ENCODE measurements at regions not wholly inside any gene's neighbourhood (a gene's known extent, or its start where the extent isn't known, plus 50 kb on each side); places are given as distances from the start of the nearest gene placed in this dataset.

DNA sequence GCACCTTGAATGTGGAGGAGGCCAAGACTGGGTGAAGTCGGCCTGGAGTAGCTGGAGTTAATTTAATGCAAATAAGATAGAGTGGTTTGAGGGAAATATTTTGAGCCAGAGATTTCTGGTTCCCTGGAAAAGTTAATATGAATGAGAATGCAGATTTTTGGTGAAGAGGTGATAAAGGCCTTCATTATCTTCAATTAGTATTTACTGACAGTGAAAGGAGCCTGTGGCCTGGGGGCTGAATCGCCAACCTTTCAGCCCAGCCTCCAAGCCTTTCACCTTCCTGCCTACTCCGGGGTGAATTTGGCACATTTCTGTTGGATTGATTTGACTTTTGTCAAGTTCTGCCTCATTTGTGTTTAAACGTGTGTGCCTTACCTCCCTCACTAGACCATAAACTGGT, 147.8 kb downstream of the SOX2 start:
- no peak for DNase-seq (ENCODE audit: low read depth in 2 of 2)

DNA sequence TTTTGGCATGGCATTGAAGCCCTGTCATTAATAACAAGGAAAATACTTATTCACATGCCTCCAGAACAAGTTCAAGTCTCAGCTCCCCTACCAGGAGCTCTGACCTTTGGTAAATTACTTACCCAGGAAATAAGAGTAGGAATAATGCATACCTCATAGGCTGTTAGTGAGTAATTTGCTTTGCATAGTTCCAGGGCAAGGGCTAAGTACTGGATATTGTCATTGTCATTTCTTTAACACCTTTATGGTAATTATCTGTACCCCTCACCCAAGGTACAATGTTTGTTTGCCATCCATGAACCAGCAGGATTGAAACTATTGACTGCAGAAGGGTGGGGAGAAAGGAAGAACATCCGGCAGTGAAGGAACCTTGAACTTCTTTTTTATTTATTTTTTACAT, 148.5 kb downstream of the SOX2 start:
- DNase-seq (ENCODE audit: low read depth in 2 of 2) = no peak

DNA sequence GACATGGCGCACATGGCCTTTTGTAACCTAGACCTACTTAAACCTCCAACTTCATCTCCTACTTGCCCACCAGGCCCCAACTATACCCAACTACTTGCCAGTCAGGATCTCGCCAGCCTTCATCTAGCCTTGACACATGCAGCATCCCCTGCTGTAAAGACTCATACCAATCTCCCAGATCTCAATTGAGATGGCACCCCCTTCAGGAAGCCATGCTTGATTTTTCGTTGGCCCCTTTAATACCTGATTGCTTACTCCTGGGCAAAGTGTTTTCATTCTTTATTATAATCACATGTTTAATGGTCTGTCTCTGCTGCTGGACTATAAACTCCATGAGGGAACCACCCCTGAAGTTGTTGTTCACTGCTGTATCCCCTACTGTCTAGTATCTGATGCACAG, 150.8 kb downstream of the SOX2 start:
- no peak for DNase-seq (ENCODE audit: low read depth in 2 of 2)

DNA sequence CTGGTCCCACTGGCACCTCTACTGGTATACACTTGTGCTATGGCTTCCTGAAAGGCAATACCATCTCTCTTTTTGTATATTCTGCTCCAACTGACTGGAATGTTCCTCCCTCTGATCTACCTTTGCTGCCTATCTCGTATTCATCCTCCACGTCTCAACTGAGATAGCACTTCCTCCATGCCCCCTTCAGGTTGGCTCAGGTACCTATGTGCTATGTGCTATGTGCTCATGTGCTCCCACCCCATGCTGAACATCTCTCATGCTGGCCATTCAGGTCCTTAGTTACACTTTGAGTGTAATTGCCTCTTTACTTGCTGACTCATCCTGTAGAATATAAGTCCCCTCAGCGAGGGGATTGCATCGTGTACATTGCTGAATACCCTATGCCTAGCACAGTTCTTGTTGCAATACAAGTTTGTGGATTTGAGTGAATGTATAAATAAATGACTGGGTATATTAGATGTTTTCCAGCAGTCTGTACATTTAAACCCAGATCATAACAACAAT, 156.9 kb downstream of the SOX2 start:
- no peak for DNase-seq (ENCODE audit: low read depth in 2 of 2)

DNA sequence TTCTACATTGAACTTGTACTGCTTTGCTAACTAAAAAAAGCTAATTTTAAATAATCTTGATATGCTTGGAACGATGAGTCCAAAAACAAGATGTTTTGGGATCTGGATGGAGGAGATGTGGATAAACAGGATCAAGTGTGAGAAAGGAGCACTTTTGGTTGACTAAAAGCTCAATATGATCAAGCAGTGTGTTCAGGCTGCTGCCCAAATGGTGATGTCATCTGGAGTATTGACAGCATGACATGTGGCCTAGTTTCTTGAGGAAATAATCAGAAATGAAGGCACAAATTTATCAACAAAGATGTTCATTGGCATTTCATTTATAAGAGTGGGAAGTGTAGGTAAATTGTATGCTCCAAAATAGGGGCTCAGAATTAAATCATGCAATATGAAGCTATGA, 161.2 kb downstream of the SOX2 start:
- DNase-seq (ENCODE audit: low read depth in 2 of 2) = no peak

DNA sequence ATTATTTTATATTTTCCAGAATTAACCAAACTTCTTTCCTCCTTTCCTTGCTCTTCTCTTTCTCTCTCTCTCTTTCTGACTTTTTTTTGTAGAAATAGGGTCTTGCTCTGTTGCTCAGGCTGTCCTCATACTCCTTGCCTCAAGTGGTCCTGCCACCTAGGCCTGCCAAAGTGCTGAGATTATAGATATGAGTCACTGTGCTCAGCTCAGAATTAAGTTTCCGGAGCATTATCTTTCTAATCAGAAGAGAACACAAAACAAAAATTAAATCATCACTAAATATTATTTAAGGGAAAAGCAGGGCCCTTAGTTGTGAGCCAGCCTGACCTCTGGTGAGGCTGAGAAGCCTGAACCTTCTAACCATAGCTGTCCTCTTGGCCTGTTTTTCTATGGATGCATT, 168.2 kb downstream of the SOX2 start:
- no peak for DNase-seq (ENCODE audit: low read depth in 2 of 2)

DNA sequence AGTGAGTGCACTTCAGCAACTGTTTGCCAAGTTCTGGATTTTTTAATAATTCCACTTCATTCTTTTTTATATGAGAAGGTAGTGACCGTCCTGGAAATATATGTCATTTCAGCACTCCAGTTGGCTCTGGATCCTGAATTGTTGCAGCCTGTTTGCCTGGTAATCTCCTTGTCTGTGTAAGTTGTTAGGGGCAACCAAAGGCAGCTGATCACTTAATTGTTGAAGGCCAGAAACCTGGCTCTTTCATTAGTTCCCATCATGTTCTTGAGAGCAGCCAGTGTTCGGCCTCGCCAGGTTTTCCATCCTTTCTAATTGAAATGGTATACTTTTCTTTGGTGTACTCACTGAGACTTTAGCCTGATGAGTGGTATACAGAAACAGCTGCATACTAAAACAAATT, 168.6 kb downstream of the SOX2 start:
- no peak for DNase-seq (ENCODE audit: low read depth in 2 of 2)

DNA sequence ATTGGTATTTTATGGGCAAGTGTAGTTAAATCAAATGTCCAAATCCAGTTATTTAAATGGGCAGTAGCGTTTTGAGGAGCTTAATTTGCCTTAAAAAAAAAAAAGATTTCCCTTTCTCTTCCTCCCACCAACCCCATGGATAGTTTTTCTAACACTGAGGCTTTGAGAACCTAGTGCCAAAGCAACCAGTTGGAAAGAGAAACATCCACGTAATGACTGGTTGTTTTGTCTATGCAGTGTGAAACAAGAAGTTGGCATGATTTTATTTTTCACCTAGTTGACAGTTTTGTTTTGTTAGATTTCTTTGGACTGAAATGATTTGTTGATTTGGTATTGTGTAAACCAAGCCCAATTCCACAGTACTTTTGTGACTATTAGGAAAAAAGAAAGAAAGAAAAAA, 170.0 kb downstream of the SOX2 start:
- DNase-seq (ENCODE audit: low read depth in 2 of 2) = no peak

DNA sequence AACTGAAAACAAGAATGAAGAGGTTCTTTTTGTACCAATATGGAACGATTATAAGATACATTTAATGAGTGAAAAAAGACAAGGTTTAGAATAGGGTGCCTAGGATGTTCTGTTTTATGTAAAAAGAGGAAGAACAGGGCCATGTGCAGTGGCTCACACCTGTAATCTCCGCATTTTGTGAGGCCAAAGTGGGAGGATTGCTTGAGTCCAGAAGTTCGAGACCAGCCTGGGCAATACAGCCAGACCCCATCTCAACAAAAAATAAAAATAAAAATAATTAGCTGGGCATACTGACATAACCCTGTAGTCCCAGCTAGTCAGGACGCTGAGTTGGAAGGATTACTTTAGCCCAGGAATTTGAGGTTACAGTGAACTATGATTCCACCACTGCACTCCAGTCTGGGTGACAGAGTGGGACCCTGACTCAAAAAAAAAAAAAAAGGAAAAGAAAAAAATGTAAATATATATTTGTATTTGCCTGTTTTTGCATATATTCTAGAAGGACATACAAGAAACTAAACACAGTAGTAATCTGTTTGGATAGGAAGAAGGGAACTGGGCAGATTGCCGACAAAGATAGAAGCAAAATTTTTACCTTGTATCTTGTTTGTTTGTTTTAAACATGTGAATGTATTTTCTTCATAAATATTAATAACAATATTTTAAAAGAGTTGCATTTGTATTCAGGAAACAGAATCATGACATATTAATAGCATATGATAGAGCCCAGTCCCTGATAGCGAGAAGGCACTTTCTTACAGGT, 174.3 kb downstream of the SOX2 start:
- DNase-seq (ENCODE audit: low read depth in 2 of 2) = no peak

DNA sequence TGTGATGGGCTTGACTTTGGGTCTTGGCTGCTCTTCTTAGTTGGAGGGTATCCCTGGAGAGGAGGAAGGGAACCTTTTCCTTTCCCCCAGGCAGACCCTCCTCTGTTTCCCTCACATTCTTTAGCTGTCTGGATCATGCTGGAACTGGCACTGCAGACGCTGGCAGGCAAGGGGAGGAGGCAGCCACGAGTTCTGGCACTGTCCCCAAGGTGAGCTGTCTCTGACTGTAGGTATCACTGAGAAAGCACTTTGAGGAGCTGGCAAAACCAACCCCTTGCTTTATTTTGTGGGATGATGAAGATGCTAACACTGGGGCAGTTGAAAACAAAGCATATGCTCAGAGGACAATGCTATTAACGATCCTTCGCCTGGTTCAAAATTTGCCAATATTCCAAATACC, 175.0 kb downstream of the SOX2 start:
- DNase-seq (ENCODE audit: low read depth in 2 of 2) = no peak

DNA sequence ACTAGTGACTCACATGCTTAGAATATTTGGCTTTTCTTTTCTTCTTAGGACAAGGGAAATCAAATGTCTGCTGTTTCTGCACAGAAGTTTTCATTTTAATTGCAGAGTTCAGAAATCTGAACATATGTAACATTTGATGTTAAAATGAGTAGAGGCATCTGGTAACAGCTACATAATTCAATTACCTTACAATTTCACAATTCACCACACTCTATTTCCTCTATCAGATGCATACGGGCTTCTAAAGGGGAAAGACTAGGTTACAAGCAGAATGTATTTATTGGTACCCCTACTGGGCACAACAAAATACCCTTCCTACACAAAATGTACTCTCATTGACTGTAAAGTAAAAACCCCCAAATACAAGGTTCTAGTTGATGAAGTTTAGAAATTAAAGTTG, 176.0 kb downstream of the SOX2 start:
- no peak for DNase-seq (ENCODE audit: low read depth in 2 of 2)

DNA sequence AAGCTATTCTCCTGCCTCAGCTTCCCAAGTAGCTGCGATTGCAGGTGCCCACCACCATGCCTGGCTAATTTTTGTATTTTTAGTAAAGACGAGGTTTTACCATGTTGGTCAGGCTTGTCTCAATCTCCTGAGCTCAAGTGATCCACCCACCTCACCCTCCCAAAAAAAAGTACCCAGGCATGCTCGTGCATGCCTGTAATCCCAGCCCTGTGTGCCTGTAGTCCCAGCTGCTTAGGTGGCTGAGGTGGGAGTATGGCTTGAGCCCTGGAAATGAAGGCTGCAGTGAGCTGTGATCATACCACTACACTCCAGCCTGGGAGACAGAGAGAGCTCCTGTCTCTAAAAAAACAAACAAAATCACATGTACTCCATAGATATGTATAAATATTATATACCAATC, 176.5 kb downstream of the SOX2 start:
- no peak for DNase-seq (ENCODE audit: low read depth in 2 of 2)

DNA sequence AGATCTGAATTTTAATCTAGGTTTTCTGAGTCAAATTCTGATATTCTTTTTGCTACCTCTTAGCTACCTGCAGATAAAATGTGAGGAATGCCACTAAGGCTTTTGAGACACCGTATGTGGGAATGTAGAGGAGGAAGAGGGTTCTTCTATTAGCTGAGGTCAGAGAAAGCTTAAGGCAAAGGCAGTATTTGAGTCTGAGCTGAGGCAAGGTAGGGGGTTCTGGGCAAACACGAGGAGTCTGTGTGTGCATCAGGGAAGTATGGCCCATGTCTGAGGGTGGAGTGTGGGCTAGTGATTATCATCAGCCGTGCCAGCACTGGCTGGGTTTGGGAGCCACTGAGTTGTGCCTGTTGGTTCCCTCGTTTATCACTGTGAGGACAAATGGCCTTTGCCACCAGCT, 181.1 kb downstream of the SOX2 start:
- DNase-seq (ENCODE audit: low read depth in 2 of 2) = no peak

DNA sequence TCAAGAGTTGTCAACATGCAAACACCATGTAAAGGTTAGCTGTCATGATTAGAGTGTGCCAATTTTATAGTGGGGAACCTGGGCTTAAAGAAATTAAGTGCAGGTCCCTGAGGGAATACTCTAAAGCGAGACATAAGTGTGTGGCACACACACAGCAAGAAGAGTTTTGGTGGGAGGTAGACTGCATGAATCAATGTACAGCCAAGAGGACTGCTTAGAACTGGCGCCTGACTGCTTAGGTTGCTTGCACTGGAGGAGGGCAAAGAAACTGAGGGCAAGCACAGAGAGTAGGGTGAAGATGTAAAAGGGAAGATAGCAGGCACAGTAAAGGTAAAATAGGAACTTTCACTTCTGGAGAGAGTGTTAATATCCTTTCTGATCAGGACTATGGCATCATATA, 184.9 kb downstream of the SOX2 start:
- no peak for DNase-seq (ENCODE audit: low read depth in 2 of 2)

DNA sequence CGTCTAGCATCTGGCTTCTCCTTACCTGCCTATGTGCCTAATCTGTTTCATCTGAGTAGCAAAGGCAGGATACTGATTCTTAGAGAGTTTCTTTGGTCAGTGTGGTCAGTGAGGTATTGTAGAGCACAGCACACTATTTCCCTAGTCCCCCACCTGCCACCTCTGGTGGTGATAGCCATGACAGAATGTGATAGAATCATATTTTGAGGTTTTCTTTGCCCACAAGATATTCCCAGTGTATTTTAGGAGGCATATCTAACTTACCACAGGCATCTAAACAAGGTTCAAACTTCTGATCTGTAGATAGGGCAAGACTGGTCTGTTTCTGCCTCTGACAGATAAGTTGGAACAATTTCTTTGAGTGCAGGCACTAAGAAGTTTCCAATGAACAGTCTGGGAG, 188.0 kb downstream of the SOX2 start:
- DNase-seq (ENCODE audit: low read depth in 2 of 2) = no peak

DNA sequence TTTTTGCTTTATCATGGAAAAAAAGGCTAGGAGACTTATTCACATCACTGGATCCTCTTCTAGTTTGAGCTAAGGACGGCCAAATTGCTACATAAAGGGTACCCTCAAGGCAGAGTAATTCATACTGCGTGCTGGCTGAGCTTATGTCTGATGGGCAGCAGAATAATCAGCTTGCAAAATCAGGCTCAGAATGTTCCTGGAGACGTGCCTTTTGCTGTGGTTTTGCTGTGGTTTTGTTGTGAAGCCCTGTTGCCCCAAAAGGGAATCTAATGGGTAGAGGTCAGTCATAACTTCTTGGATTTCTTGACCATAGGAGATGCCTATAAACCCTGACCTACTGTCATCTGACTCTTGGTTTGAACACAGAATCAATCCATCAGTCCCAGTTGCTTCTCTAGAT, 189.9 kb downstream of the SOX2 start:
- no peak for DNase-seq (ENCODE audit: low read depth in 2 of 2)

DNA sequence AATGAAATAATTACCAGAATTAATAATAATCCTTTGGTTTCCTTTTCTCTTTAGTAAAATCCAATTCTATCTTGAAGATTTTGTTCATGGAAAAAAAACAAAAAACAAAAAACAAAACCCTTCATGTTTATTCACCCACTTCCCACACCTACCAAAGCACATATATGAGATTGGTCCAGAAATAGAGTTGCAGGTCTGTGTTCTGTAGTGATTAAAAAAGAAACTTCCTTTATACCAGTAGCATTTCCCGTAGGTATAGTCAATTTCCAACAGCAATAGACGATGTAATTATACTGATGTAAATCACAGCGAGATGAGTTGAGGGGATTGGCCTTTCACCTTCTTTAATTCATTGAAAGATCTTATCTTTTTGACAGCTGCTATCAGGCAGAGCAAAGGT, 194.6 kb downstream of the SOX2 start:
- DNase-seq (ENCODE audit: low read depth in 2 of 2) = no peak

DNA sequence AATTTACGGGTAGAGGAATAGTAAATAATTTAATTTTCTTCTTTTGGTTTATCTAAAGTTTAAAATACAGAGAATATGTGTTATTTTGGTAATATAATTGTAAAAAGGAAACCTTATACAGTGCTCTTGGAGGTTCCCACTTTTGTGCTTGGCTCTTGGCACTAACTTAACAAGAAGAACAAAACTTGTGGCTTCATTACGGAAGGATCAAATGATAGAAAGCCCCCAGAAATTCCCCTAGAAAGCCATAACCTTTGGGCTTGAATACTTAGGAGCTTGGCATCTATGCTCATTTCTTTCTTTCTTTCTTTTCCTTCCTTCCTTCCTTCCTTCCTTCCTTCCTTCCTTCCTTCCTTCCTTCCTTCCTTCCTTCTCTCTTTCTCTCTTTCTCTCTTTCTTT, 197.5 kb downstream of the SOX2 start:
- DNase-seq (ENCODE audit: low read depth in 2 of 2) = no peak

DNA sequence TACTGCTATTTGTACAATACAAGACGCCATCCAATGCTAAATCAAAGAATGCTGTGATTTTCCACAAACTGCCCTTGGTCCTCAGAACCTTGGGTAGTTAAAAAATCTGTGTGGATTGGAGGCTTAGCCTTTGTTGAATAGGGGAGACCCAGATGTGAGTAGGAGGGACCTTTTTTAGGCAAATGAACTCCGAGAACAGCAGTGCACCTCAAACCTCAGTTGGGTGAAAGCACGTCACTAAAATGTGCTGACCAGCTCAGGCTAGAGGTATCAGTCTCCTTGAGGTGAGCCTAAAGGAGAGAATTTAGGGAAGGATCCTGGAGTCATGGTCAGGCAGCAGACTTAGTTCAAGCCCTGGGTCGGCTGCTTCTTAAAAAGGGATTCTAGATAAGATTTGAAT, 200.7 kb downstream of the SOX2 start:
- no peak for DNase-seq (ENCODE audit: low read depth in 2 of 2)

DNA sequence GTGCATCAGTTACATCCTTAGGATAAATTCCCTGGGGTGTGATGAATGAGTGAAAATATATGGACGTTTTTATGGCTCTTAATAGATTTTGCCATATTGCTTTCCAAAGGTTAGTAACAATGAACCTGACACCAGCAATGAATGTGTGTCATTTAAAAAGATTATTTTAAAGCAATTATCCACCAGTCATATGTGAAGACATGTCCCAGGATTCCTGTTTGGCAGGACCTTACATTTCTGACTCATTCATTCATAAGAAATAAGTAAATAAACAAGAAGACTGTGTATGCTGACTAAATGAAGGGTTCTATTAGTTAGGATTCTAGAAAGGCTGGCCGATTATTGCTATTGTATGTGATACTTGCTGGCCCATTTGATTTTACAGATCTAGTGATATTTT, 201.5 kb downstream of the SOX2 start:
- no peak for DNase-seq (ENCODE audit: low read depth in 2 of 2)

DNA sequence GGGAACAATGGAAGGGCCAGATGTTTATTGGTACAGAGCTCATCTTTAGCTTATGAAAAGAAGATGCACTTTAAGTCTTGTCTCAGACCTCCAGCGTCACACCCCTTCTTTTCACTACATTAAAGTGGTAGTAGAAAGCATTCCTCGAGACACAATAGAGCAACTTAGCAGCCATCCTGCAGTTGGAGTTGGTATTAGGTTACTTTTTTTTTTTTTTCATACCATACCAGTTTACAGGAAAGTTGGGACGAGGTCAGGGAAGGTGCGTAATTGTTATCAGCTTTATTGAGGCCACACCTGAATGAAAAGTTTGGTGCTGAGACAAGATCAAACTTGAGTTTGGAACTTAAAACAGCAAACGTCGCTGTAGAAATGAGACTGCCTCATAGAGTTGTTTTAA, 203.8 kb downstream of the SOX2 start:
- DNase-seq (ENCODE audit: low read depth in 2 of 2) = no peak

DNA sequence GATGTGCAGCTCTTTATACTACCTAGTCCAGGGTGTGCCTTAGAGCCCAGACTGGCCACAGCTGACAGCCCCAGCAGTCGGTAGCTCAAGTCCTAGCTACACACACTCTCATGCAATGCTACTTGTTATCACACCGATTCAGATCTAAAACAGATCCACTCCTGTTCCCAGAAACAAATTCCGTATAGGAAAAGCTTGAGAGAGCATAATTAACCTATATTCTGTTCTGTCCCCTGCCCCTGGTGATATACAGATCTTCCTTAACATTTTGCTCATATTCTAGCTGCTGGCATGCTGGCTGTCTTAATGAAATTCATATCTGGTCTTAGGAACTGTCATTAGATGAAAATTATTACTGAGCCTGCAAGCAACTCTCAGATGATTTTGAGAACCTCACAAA, 204.3 kb downstream of the SOX2 start:
- no peak for DNase-seq (ENCODE audit: low read depth in 2 of 2)

DNA sequence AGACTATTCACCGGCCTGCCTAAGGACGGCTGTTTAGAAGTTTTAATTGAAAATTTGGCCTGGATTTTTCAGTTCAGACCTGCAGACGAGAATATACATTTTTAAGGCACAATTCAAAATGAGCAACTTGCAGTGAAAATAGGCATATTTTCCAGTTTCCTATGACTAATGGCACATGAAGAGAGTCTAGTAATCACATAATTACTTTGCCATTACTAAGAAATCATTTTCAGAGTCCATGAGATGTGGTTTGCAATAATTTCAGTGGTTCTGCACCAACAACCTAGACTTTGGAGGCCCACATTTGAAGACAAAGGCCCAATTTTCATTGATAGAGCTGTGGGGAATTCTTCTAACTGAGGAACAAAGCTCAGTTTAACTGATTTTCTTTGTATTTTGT, 205.3 kb downstream of the SOX2 start:
- no peak for DNase-seq (ENCODE audit: low read depth in 2 of 2)

DNA sequence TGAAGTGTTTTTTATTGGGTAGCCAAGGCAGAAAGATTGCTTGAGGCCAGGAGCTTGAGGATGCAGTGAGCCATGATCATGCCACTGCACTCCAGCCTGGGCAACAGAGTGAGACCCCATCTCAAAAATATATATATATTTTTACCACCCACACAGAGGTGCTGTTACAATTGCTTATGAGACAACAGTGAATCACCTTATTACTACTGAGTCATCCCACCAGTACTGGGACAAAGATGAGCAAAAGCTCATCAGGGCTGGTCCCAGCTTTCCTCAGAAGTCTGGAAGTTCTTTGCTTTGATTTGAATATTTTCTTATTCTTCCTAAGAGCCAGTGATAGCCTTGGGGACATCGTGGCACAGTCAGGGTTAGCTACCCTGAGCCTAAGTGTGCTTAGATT, 207.7 kb downstream of the SOX2 start:
- DNase-seq (ENCODE audit: low read depth in 2 of 2) = no peak
